ENCODE measurements at regions not wholly inside any gene's neighbourhood (a gene's known extent, or its start where the extent isn't known, plus 50 kb on each side); places are given as distances from the start of the nearest gene placed in this dataset.

- Histone ChIP-seq H3K36me3 (ENCODE audit: control insufficient read depth in 4 of 4, insufficient read depth in 4 of 4, low read length in 3 of 4) (no peaks in the 10 kb centered on the region), H3K9me3 (ENCODE audit: control extremely low read depth in 1 of 5, control insufficient read depth in 4 of 5, insufficient read depth in 2 of 5, low read depth in 1 of 5, low read length in 4 of 5) (no peaks in the 10 kb centered on the region), H3K4me1 (ENCODE audit: control extremely low read depth in 1 of 4, control insufficient read depth in 4 of 4, insufficient read depth in 4 of 4, low read length in 3 of 4) (peaks cover 9 to 36% (median 27%) of the 10 kb centered on the region in 4 experiments), H3K27ac (ENCODE audit: insufficient read depth in 1 of 2, low read depth in 1 of 2, low read length in 2 of 2, poor library complexity in 1 of 2, severe bottlenecking in 2 of 2) (no peak overlapping the region), H3K27me3 (replicated peaks in 2 of 5; ENCODE audit: control insufficient read depth in 4 of 5, insufficient read depth in 5 of 5, low read length in 4 of 5) (no peaks in the 10 kb centered on the region), H3K4me3 (ENCODE audit: control insufficient read depth in 1 of 7, extremely low read depth in 1 of 7, insufficient read depth in 4 of 7, low read depth in 2 of 7, low read length in 6 of 7) (no peak overlapping the region)
- ChIA-PET CTCF (no interaction called here), POLR2A (no interaction called here)
- no peak for DNase-seq
- 98% methylated on average over 6 of the region's 8 CpGs for WGBS (ENCODE audit: insufficient coverage)
Measured at GRCh38 chr20:40502576-40502975, 186.5 kb downstream of the MAFB start.

- CTCF ChIA-PET, result no interaction called here
- POLR2A ChIA-PET, result no interaction called here
- Histone ChIP-seq H3K4me1 (ENCODE audit: control extremely low read depth in 1 of 4, control insufficient read depth in 4 of 4, insufficient read depth in 4 of 4, low read length in 3 of 4) (peaks cover 8 to 25% (median 16%) of the 10 kb centered on the region in 4 experiments), H3K4me3 (ENCODE audit: control insufficient read depth in 1 of 7, extremely low read depth in 1 of 7, insufficient read depth in 4 of 7, low read depth in 2 of 7, low read length in 6 of 7) (no peak overlapping the region), H3K9me3 (ENCODE audit: control extremely low read depth in 1 of 5, control insufficient read depth in 4 of 5, insufficient read depth in 2 of 5, low read depth in 1 of 5, low read length in 4 of 5) (no peaks in the 10 kb centered on the region), H3K27me3 (replicated peaks in 2 of 5; ENCODE audit: control insufficient read depth in 4 of 5, insufficient read depth in 5 of 5, low read length in 4 of 5) (no peaks in the 10 kb centered on the region), H3K27ac (ENCODE audit: insufficient read depth in 1 of 2, low read depth in 1 of 2, low read length in 2 of 2, poor library complexity in 1 of 2, severe bottlenecking in 2 of 2) (no peak overlapping the region), H3K36me3 (ENCODE audit: control insufficient read depth in 4 of 4, insufficient read depth in 4 of 4, low read length in 3 of 4) (no peaks in the 10 kb centered on the region)
- no peak for DNase-seq
- WGBS (ENCODE audit: insufficient coverage), result no CpG with 5 or more reads among the region's 2 CpGs
Measured at GRCh38 chr20:40499391-40499790, 189.6 kb downstream of the MAFB start.

GRCh38 chr20:40497899-40498691 lies 190.9 kb downstream of the MAFB start:
- Histone ChIP-seq H3K9me3 (ENCODE audit: control extremely low read depth in 1 of 5, control insufficient read depth in 4 of 5, insufficient read depth in 2 of 5, low read depth in 1 of 5, low read length in 4 of 5) (no peaks in the 10 kb centered on the region), H3K27ac (ENCODE audit: insufficient read depth in 1 of 2, low read depth in 1 of 2, low read length in 2 of 2, poor library complexity in 1 of 2, severe bottlenecking in 2 of 2) (peak overlapping the region in 1 of 2 experiments; percentile 63), H3K36me3 (ENCODE audit: control insufficient read depth in 4 of 4, insufficient read depth in 4 of 4, low read length in 3 of 4) (no peaks in the 10 kb centered on the region), H3K4me1 (ENCODE audit: control extremely low read depth in 1 of 4, control insufficient read depth in 4 of 4, insufficient read depth in 4 of 4, low read length in 3 of 4) (peaks cover 8 to 28% (median 16%) of the 10 kb centered on the region in 4 experiments), H3K27me3 (replicated peaks in 2 of 5; ENCODE audit: control insufficient read depth in 4 of 5, insufficient read depth in 5 of 5, low read length in 4 of 5) (no peaks in the 10 kb centered on the region), H3K4me3 (ENCODE audit: control insufficient read depth in 1 of 7, extremely low read depth in 1 of 7, insufficient read depth in 4 of 7, low read depth in 2 of 7, low read length in 6 of 7) (peak overlapping the region in 1 of 7 experiments; percentile 47)
- WGBS (ENCODE audit: insufficient coverage), result 0% methylated on average over 2 of the region's 4 CpGs
- DNase-seq, result peak; percentile 69 to 91 (median 84)
- ChIA-PET POLR2A (interaction anchor here (1.1 kb wide), 1 partner anchor 8 kb away, joined by 3 read pairs; no protein-coding TSS in a partner anchor), CTCF (no interaction called here)

GRCh38 chr20:40495956-40496355 lies 193.1 kb downstream of the MAFB start:
- peaks cover 0 to 6% (median 3%) of the 10 kb centered on the region in 5 experiments for H3K27me3 ChIP-seq (replicated peaks in 2 of 5; ENCODE audit: control insufficient read depth in 4 of 5, insufficient read depth in 5 of 5, low read length in 4 of 5)
- no peak overlapping the region for H3K27ac ChIP-seq (ENCODE audit: insufficient read depth in 1 of 2, low read depth in 1 of 2, low read length in 2 of 2, poor library complexity in 1 of 2, severe bottlenecking in 2 of 2)
- peaks cover 8 to 28% (median 16%) of the 10 kb centered on the region in 4 experiments for H3K4me1 ChIP-seq (ENCODE audit: control extremely low read depth in 1 of 4, control insufficient read depth in 4 of 4, insufficient read depth in 4 of 4, low read length in 3 of 4)
- no peak overlapping the region for H3K4me3 ChIP-seq (ENCODE audit: control insufficient read depth in 1 of 7, extremely low read depth in 1 of 7, insufficient read depth in 4 of 7, low read depth in 2 of 7, low read length in 6 of 7)
- CTCF ChIA-PET, result interaction anchor here (0.8 kb wide), 1 partner anchor 11 kb away, joined by 3 read pairs; no protein-coding TSS in a partner anchor
- H3K9me3 ChIP-seq (ENCODE audit: control extremely low read depth in 1 of 5, control insufficient read depth in 4 of 5, insufficient read depth in 2 of 5, low read depth in 1 of 5, low read length in 4 of 5), result no peaks in the 10 kb centered on the region
- H3K36me3 ChIP-seq (ENCODE audit: control insufficient read depth in 4 of 4, insufficient read depth in 4 of 4, low read length in 3 of 4), result no peaks in the 10 kb centered on the region
- POLR2A ChIA-PET, result no interaction called here
- no peak for DNase-seq
- 95% methylated on average over 2 of the region's 4 CpGs for WGBS (ENCODE audit: insufficient coverage)

GRCh38 chr20:40494248-40494647 lies 194.8 kb downstream of the MAFB start:
- Histone ChIP-seq H3K36me3 (ENCODE audit: control insufficient read depth in 4 of 4, insufficient read depth in 4 of 4, low read length in 3 of 4) (no peaks in the 10 kb centered on the region), H3K4me3 (ENCODE audit: control insufficient read depth in 1 of 7, extremely low read depth in 1 of 7, insufficient read depth in 4 of 7, low read depth in 2 of 7, low read length in 6 of 7) (no peak overlapping the region), H3K9me3 (ENCODE audit: control extremely low read depth in 1 of 5, control insufficient read depth in 4 of 5, insufficient read depth in 2 of 5, low read depth in 1 of 5, low read length in 4 of 5) (no peaks in the 10 kb centered on the region), H3K4me1 (ENCODE audit: control extremely low read depth in 1 of 4, control insufficient read depth in 4 of 4, insufficient read depth in 4 of 4, low read length in 3 of 4) (peaks cover 8 to 23% (median 14%) of the 10 kb centered on the region in 4 experiments), H3K27ac (ENCODE audit: insufficient read depth in 1 of 2, low read depth in 1 of 2, low read length in 2 of 2, poor library complexity in 1 of 2, severe bottlenecking in 2 of 2) (no peak overlapping the region), H3K27me3 (replicated peaks in 2 of 5; ENCODE audit: control insufficient read depth in 4 of 5, insufficient read depth in 5 of 5, low read length in 4 of 5) (peaks cover 0 to 6% (median 3%) of the 10 kb centered on the region in 5 experiments)
- peak in 1 of 3 donors; percentile 15 for DNase-seq
- 81% methylated on average over 3 of the region's 3 CpGs for WGBS (ENCODE audit: insufficient coverage)
- POLR2A ChIA-PET, result no interaction called here
- CTCF ChIA-PET, result no interaction called here

- ChIA-PET POLR2A (no interaction called here), CTCF (no interaction called here)
- Histone ChIP-seq H3K4me1 (ENCODE audit: control extremely low read depth in 1 of 4, control insufficient read depth in 4 of 4, insufficient read depth in 4 of 4, low read length in 3 of 4) (peaks cover 8 to 16% (median 10%) of the 10 kb centered on the region in 4 experiments), H3K9me3 (ENCODE audit: control extremely low read depth in 1 of 5, control insufficient read depth in 4 of 5, insufficient read depth in 2 of 5, low read depth in 1 of 5, low read length in 4 of 5) (no peaks in the 10 kb centered on the region), H3K27me3 (replicated peaks in 2 of 5; ENCODE audit: control insufficient read depth in 4 of 5, insufficient read depth in 5 of 5, low read length in 4 of 5) (peaks cover 0 to 6% (median 3%) of the 10 kb centered on the region in 5 experiments), H3K36me3 (ENCODE audit: control insufficient read depth in 4 of 4, insufficient read depth in 4 of 4, low read length in 3 of 4) (no peaks in the 10 kb centered on the region), H3K27ac (ENCODE audit: insufficient read depth in 1 of 2, low read depth in 1 of 2, low read length in 2 of 2, poor library complexity in 1 of 2, severe bottlenecking in 2 of 2) (no peak overlapping the region), H3K4me3 (ENCODE audit: control insufficient read depth in 1 of 7, extremely low read depth in 1 of 7, insufficient read depth in 4 of 7, low read depth in 2 of 7, low read length in 6 of 7) (no peak overlapping the region)
- no peak for DNase-seq
- 89% methylated on average over 2 of the region's 3 CpGs for WGBS (ENCODE audit: insufficient coverage)
Measured at GRCh38 chr20:40493549-40493948, 195.5 kb downstream of the MAFB start.

GRCh38 chr20:40493071-40493470 lies 196.0 kb downstream of the MAFB start:
- ChIA-PET POLR2A (no interaction called here), CTCF (no interaction called here)
- Histone ChIP-seq H3K27me3 (replicated peaks in 2 of 5; ENCODE audit: control insufficient read depth in 4 of 5, insufficient read depth in 5 of 5, low read length in 4 of 5) (peaks cover 0 to 6% (median 3%) of the 10 kb centered on the region in 5 experiments), H3K4me1 (ENCODE audit: control extremely low read depth in 1 of 4, control insufficient read depth in 4 of 4, insufficient read depth in 4 of 4, low read length in 3 of 4) (peaks cover 3 to 11% (median 6%) of the 10 kb centered on the region in 4 experiments), H3K9me3 (ENCODE audit: control extremely low read depth in 1 of 5, control insufficient read depth in 4 of 5, insufficient read depth in 2 of 5, low read depth in 1 of 5, low read length in 4 of 5) (no peaks in the 10 kb centered on the region), H3K27ac (ENCODE audit: insufficient read depth in 1 of 2, low read depth in 1 of 2, low read length in 2 of 2, poor library complexity in 1 of 2, severe bottlenecking in 2 of 2) (no peak overlapping the region), H3K4me3 (ENCODE audit: control insufficient read depth in 1 of 7, extremely low read depth in 1 of 7, insufficient read depth in 4 of 7, low read depth in 2 of 7, low read length in 6 of 7) (no peak overlapping the region), H3K36me3 (ENCODE audit: control insufficient read depth in 4 of 4, insufficient read depth in 4 of 4, low read length in 3 of 4) (no peaks in the 10 kb centered on the region)
- no peak for DNase-seq
- 41% methylated on average over 3 of the region's 4 CpGs for WGBS (ENCODE audit: insufficient coverage)

Data from common myeloid progenitor, CD34-positive (primary cell).